ENCODE measurements at regions not wholly inside any gene's neighbourhood (a gene's known extent, or its start where the extent isn't known, plus 50 kb on each side); places are given as distances from the start of the nearest gene placed in this dataset.
A peak's percentile ranks its signal among the peaks of the same experiment; 100 is the strongest.

DNA sequence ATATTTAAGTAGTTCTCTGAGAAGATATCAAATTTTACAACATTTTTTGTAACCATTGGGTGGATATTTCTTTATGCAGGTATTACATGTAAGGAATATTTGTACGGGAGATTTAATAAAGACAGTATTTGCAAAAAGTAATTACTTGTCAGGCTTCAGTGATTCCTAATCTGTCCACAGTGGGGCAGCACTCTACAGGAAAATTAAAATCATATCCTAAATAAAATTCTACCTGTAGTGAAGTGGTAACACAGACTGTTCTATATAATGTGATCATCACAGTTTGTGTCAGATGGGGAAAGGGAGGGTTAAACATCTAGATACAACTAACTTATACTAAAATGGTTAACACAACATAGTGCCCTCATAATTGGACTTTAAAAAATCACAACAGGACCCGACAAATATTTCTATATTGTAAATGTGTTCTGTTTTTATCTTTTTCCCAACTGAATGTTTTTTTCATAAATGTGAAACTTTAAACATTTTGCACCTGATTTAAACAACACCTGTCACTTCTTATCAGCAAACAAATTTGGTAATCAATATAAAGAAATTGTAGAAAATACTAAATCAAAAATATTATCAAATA is 145.6 kb upstream of the MANEA start:
- DNase-seq (ENCODE audit: low read depth in 2 of 2), result peak; percentile 20 to 52
- Histone ChIP-seq H3K27me3 (ENCODE audit: control insufficient read depth, insufficient read depth, low read length) (no peaks in the 10 kb centered on the region), H3K4me3 (replicated peaks in 1 of 4; ENCODE audit: control extremely low read depth in 1 of 4, insufficient read depth in 1 of 4, low read depth in 3 of 4, low read length in 4 of 4) (no peak overlapping the region), H3K4me2 (ENCODE audit: extremely low read depth, insufficient read depth, low read length) (no peak overlapping the region), H3K4me1 (ENCODE audit: control insufficient read depth, extremely low read depth, insufficient read depth, low read length) (no peaks in the 10 kb centered on the region), H3K79me2 (ENCODE audit: control insufficient read depth, insufficient read depth, low read length) (no peaks in the 10 kb centered on the region), H2AFZ (ENCODE audit: low read length) (no peak overlapping the region), H3K27ac (ENCODE audit: insufficient read depth, low read length) (no peak overlapping the region), H3K36me3 (ENCODE audit: control insufficient read depth, insufficient read depth, low read length) (no peaks in the 10 kb centered on the region), H4K20me1 (ENCODE audit: control insufficient read depth, extremely low read depth, insufficient read depth, low read length) (no peaks in the 10 kb centered on the region), H3K9me3 (ENCODE audit: control insufficient read depth, insufficient read depth, low read depth, low read length) (no peaks in the 10 kb centered on the region), H3K9ac (ENCODE audit: insufficient read depth, low read length) (no peak overlapping the region)
- no peak for TF ChIP-seq EZH2 (IDR thresholded peaks at IDR 0.05; ENCODE audit: low read length, missing control alignments)
- TF ChIP-seq, protein P1, sequence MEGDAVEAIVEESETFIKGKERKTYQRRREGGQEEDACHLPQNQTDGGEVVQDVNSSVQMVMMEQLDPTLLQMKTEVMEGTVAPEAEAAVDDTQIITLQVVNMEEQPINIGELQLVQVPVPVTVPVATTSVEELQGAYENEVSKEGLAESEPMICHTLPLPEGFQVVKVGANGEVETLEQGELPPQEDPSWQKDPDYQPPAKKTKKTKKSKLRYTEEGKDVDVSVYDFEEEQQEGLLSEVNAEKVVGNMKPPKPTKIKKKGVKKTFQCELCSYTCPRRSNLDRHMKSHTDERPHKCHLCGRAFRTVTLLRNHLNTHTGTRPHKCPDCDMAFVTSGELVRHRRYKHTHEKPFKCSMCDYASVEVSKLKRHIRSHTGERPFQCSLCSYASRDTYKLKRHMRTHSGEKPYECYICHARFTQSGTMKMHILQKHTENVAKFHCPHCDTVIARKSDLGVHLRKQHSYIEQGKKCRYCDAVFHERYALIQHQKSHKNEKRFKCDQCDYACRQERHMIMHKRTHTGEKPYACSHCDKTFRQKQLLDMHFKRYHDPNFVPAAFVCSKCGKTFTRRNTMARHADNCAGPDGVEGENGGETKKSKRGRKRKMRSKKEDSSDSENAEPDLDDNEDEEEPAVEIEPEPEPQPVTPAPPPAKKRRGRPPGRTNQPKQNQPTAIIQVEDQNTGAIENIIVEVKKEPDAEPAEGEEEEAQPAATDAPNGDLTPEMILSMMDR (conservative IDR thresholded peaks at IDR 0.05 in 1 of 2, IDR thresholded peaks at IDR 0.05 in 1 of 2; ENCODE audit: low read depth in 1 of 2, low read length in 2 of 2), result peak; percentile 55 to 63

DNA sequence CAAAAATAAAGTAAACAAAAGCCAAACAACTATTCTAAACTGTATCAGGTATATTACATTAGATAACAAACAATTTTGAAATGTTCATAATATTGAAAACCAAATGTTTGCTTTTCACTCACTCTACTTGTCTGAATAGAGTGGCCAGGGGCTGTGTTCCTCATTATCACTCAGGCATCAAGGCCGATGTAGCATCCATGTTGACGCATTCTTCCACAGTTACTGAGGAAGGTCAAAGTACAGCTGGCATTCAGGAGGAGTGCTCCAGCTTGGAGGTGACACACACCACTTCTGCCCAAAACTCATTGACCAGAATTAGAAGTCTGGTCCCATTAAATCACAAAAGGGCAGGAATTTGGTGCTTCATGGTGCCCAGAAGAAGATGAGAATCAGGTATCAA is 137.6 kb upstream of the MANEA start:
- Histone ChIP-seq H3K27me3 (ENCODE audit: control insufficient read depth, insufficient read depth, low read length) (no peaks in the 10 kb centered on the region), H4K20me1 (ENCODE audit: control insufficient read depth, extremely low read depth, insufficient read depth, low read length) (no peaks in the 10 kb centered on the region), H3K79me2 (ENCODE audit: control insufficient read depth, insufficient read depth, low read length) (no peaks in the 10 kb centered on the region), H3K4me2 (ENCODE audit: extremely low read depth, insufficient read depth, low read length) (no peak overlapping the region), H3K4me1 (ENCODE audit: control insufficient read depth, extremely low read depth, insufficient read depth, low read length) (no peaks in the 10 kb centered on the region), H3K4me3 (replicated peaks in 1 of 4; ENCODE audit: control extremely low read depth in 1 of 4, insufficient read depth in 1 of 4, low read depth in 3 of 4, low read length in 4 of 4) (no peak overlapping the region), H3K9ac (ENCODE audit: insufficient read depth, low read length) (no peak overlapping the region), H2AFZ (ENCODE audit: low read length) (no peak overlapping the region), H3K9me3 (ENCODE audit: control insufficient read depth, insufficient read depth, low read depth, low read length) (no peaks in the 10 kb centered on the region), H3K27ac (ENCODE audit: insufficient read depth, low read length) (no peak overlapping the region), H3K36me3 (ENCODE audit: control insufficient read depth, insufficient read depth, low read length) (no peaks in the 10 kb centered on the region)
- DNase-seq (ENCODE audit: low read depth in 2 of 2), result no peak
- TF ChIP-seq, protein P1 (conservative IDR thresholded peaks at IDR 0.05 in 1 of 2, IDR thresholded peaks at IDR 0.05 in 1 of 2; ENCODE audit: low read depth in 1 of 2, low read length in 2 of 2), result no peak
- TF ChIP-seq EZH2 (IDR thresholded peaks at IDR 0.05; ENCODE audit: low read length, missing control alignments), result no peak

DNA sequence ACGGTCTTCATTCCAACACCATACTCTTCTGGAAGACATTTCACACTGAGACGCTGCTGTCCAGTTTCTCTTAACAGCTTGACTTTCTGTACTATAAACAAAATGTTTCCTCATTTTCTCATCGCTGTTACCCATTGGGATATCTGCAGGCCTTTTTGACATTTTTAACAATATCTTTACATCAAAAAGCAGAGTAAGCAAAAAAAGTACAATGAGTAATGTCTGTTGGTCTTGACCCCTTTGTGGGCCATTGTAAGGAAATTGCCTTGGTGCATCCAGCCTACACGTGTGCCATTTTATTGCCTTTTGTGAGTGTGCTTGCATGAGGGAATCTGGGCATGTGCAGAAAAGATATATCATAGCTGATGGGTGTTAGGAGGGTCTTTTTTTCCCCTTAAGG is 129.1 kb upstream of the MANEA start:
- H2AFZ ChIP-seq (ENCODE audit: low read length), result no peak overlapping the region
- H3K36me3 ChIP-seq (ENCODE audit: control insufficient read depth, insufficient read depth, low read length), result no peaks in the 10 kb centered on the region
- no peak overlapping the region for H3K4me2 ChIP-seq (ENCODE audit: extremely low read depth, insufficient read depth, low read length)
- H3K4me1 ChIP-seq (ENCODE audit: control insufficient read depth, extremely low read depth, insufficient read depth, low read length), result no peaks in the 10 kb centered on the region
- DNase-seq (ENCODE audit: low read depth in 2 of 2), result no peak
- H3K9me3 ChIP-seq (ENCODE audit: control insufficient read depth, insufficient read depth, low read depth, low read length), result no peaks in the 10 kb centered on the region
- no peak overlapping the region for H3K27ac ChIP-seq (ENCODE audit: insufficient read depth, low read length)
- H4K20me1 ChIP-seq (ENCODE audit: control insufficient read depth, extremely low read depth, insufficient read depth, low read length), result no peaks in the 10 kb centered on the region
- TF ChIP-seq, protein P1 (conservative IDR thresholded peaks at IDR 0.05 in 1 of 2, IDR thresholded peaks at IDR 0.05 in 1 of 2; ENCODE audit: low read depth in 1 of 2, low read length in 2 of 2), result no peak
- TF ChIP-seq EZH2 (IDR thresholded peaks at IDR 0.05; ENCODE audit: low read length, missing control alignments), result no peak
- no peak overlapping the region for H3K4me3 ChIP-seq (replicated peaks in 1 of 4; ENCODE audit: control extremely low read depth in 1 of 4, insufficient read depth in 1 of 4, low read depth in 3 of 4, low read length in 4 of 4)
- H3K79me2 ChIP-seq (ENCODE audit: control insufficient read depth, insufficient read depth, low read length), result no peaks in the 10 kb centered on the region
- no peaks in the 10 kb centered on the region for H3K27me3 ChIP-seq (ENCODE audit: control insufficient read depth, insufficient read depth, low read length)
- H3K9ac ChIP-seq (ENCODE audit: insufficient read depth, low read length), result no peak overlapping the region
